Liver (tissue), 8 donors: ENCODE measurements at regions not wholly inside any gene's neighbourhood (a gene's known extent, or its start where the extent isn't known, plus 50 kb on each side); places are given as distances from the start of the nearest gene placed in this dataset.

Experiments
- DNase-seq: peaks from one replicate; pipeline ENCODE4 v3.0.0-alpha.2; 2017; ENCODE audit warnings: low spot score
- H3K27ac ChIP-seq, 2 donors: one replicate each; pipeline ENCODE4 v1.7.0; 2013; ENCODE audit warnings: inconsistent platforms in 2 of 2, low read length in 2 of 2, control low read depth in 1 of 2, low read depth in 1 of 2, mild to moderate bottlenecking in 1 of 2
- H3K27me3 ChIP-seq, 4 donors: one replicate each; pipeline versions ENCODE4 v1.6.1 to v1.7.0; 2013; ENCODE audit warnings: low read length in 3 of 4, inconsistent platforms in 1 of 4, mild to moderate bottlenecking in 1 of 4, moderate library complexity in 1 of 4; ENCODE audit not compliant: control insufficient read depth in 4 of 4, insufficient read depth in 4 of 4
- H3K36me3 ChIP-seq, 4 donors: one replicate each; pipeline versions ENCODE4 v1.6.1 to v1.7.0; 2013; ENCODE audit warnings: low read length in 3 of 4, mild to moderate bottlenecking in 3 of 4, low read depth in 1 of 4, moderate library complexity in 1 of 4; ENCODE audit not compliant: control insufficient read depth in 4 of 4, insufficient read depth in 3 of 4
- H3K4me1 ChIP-seq, 4 donors: one replicate each; pipeline versions ENCODE4 v1.6.1 to v1.7.0; 2013; ENCODE audit warnings: low read length in 3 of 4, mild to moderate bottlenecking in 3 of 4, moderate library complexity in 1 of 4; ENCODE audit not compliant: control insufficient read depth in 4 of 4, insufficient read depth in 4 of 4
- H3K4me3 ChIP-seq, 3 donors: one replicate each; pipeline versions ENCODE4 v1.6.1 to v1.7.0; 2013; ENCODE audit warnings: low read length in 3 of 3, control low read depth in 1 of 3, low read depth in 1 of 3, mild to moderate bottlenecking in 1 of 3
- H3K9ac ChIP-seq, 2 donors: one replicate each; pipeline ENCODE4 v1.7.0; 2013; ENCODE audit warnings: low read length in 2 of 2, mild to moderate bottlenecking in 2 of 2, moderate library complexity in 2 of 2, control low read depth in 1 of 2, low read depth in 1 of 2
- H3K9me3 ChIP-seq, 4 donors: one replicate each; pipeline versions ENCODE4 v1.6.1 to v1.7.0; 2013; ENCODE audit warnings: low read length in 3 of 4; ENCODE audit not compliant: control insufficient read depth in 4 of 4
- CTCF ChIP-seq: fragments of 150-350 bp; IDR thresholded peaks from 2 replicates; pipeline ENCODE4 v1.5.1; 2017; ENCODE audit warnings: improper control_type of control experiment, low read depth, low read length; ENCODE audit not compliant: missing input control
- EGR1 ChIP-seq, 2 donors: IDR thresholded peaks; 2 replicates each; pipeline ENCODE4 v1.6.1; 2016 to 2018; ENCODE audit warnings: antibody characterized with exemption in 2 of 2, low read depth in 2 of 2
- FOXA1 ChIP-seq: IDR thresholded peaks from 2 replicates; pipeline ENCODE4 v1.6.1; 2016; ENCODE audit warnings: antibody characterized with exemption
- FOXA2 ChIP-seq: IDR thresholded peaks from 2 replicates; pipeline ENCODE4 v1.6.1; 2016; ENCODE audit warnings: antibody characterized with exemption
- GABPA ChIP-seq, 2 donors: IDR thresholded peaks in 1 of 2; conservative IDR thresholded peaks in 1 of 2; 2 replicates each; pipeline ENCODE4 v1.6.1; 2016; ENCODE audit warnings: antibody characterized with exemption in 2 of 2, mild to moderate bottlenecking in 1 of 2, moderate library complexity in 1 of 2
- HNF4A ChIP-seq, 2 donors: conservative IDR thresholded peaks; 2 replicates each; pipeline ENCODE4 v1.6.1; 2016; ENCODE audit warnings: antibody characterized with exemption in 2 of 2, mild to moderate bottlenecking in 2 of 2
- HNF4G ChIP-seq: IDR thresholded peaks from 2 replicates; pipeline ENCODE4 v1.6.1; 2016; ENCODE audit warnings: antibody characterized with exemption
- NR2F2 ChIP-seq: IDR thresholded peaks from 2 replicates; pipeline ENCODE4 v1.6.1; 2016; ENCODE audit warnings: antibody characterized with exemption
- RAD21 ChIP-seq, 2 donors: IDR thresholded peaks; 2 replicates each; pipeline ENCODE4 v1.6.1; 2016; ENCODE audit warnings: antibody characterized with exemption in 2 of 2, mild to moderate bottlenecking in 2 of 2
- REST ChIP-seq: IDR thresholded peaks from 2 replicates; pipeline ENCODE4 v1.6.1; 2016; ENCODE audit warnings: antibody characterized with exemption, mild to moderate bottlenecking
- RXRA ChIP-seq, 2 donors: IDR thresholded peaks; 2 replicates each; pipeline ENCODE4 v1.6.1; 2017 to 2018; ENCODE audit warnings: antibody characterized with exemption in 2 of 2, mild to moderate bottlenecking in 1 of 2
- SP1 ChIP-seq: IDR thresholded peaks from 2 replicates; pipeline ENCODE4 v1.6.1; 2018; ENCODE audit warnings: antibody characterized with exemption, mild to moderate bottlenecking
- TAF1 ChIP-seq: conservative IDR thresholded peaks from 2 replicates; pipeline ENCODE4 v1.6.1; 2016; ENCODE audit warnings: antibody characterized with exemption, mild to moderate bottlenecking
- YY1 ChIP-seq: IDR thresholded peaks from 2 replicates; pipeline ENCODE4 v1.6.1; 2016; ENCODE audit warnings: antibody characterized with exemption, mild to moderate bottlenecking
- WGBS: extraction: QIAGEN DNeasy Blood & Tissue Kit; methylation state at CpG from one replicate; pipeline ENCODE4 v1.1.7; 2013; 5-methylcytosine and 5-hydroxymethylcytosine counted together
- TF ChIP-seq, protein P1 (sequence below): IDR thresholded peaks from 2 replicates; pipeline ENCODE4 v1.6.1; 2016; ENCODE audit warnings: antibody characterized with exemption
- TF ChIP-seq, protein P2 (sequence below): IDR thresholded peaks from 2 replicates; pipeline ENCODE4 v1.6.1; 2016; ENCODE audit warnings: antibody characterized with exemption
- donor health status: healthy.
- donor health status: healthy.
- donor health status: healthy.
- donor health status: healthy.
- donor health status: healthy.

- Histone ChIP-seq H3K36me3 (no peaks in the 10 kb centered on the region), H3K4me3 (no peak overlapping the region), H3K27me3 (no peaks in the 10 kb centered on the region), H3K9ac (no peak overlapping the region), H3K9me3 (no peaks in the 10 kb centered on the region), H3K4me1 (no peaks in the 10 kb centered on the region), H3K27ac (no peak overlapping the region)
- WGBS, result 52% methylated on average over 1 of the region's 1 CpG
- DNase-seq, result no peak
- TF ChIP-seq FOXA2 (no peak), YY1 (no peak), REST (no peak), HNF4G (no peak), HNF4A (conservative IDR thresholded peaks at IDR 0.05) (no peak), TAF1 (no peak), CTCF (no peak), RAD21 (IDR thresholded peaks at IDR 0.05) (no peak), RXRA (IDR thresholded peaks at IDR 0.05) (no peak), EGR1 (IDR thresholded peaks at IDR 0.05; ENCODE audit: low read depth in 2 of 2) (no peak), SP1 (no peak)
- TF ChIP-seq, protein P1, sequence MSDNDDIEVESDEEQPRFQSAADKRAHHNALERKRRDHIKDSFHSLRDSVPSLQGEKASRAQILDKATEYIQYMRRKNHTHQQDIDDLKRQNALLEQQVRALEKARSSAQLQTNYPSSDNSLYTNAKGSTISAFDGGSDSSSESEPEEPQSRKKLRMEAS, result no peak
Measured at GRCh38 chr6:132166526-132167051, 215.4 kb upstream of the CCN2 start.

DNA sequence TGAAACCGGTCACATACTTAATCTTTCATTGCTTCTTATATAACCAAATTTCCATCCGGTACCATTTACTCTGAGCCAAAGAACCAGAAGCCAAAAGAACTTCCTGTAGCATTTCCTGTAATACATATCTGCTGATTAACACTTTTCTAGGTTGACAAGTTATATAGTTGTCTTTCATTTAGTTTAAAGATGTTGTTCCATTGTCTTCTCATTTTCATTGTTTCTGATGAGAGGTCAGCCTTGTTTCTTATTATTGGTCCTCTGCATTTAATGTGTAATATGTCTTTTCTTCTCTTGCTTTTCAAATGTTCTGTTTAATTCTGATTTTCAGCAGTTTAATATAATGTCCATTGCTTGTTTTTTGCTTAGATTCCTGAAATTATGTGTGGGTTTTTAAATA lies 214.5 kb upstream of the CCN2 start:
- peaks cover 0 to 2% (median 0%) of the 10 kb centered on the region in 4 donors for H3K4me1 ChIP-seq
- no peak for DNase-seq
- H3K27me3 ChIP-seq, result no peaks in the 10 kb centered on the region
- TF ChIP-seq, protein P2, sequence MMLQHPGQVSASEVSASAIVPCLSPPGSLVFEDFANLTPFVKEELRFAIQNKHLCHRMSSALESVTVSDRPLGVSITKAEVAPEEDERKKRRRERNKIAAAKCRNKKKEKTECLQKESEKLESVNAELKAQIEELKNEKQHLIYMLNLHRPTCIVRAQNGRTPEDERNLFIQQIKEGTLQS, result no peak
- no peak for TF ChIP-seq FOXA1
- TF ChIP-seq HNF4A (conservative IDR thresholded peaks at IDR 0.05), result no peak
- no peak for TF ChIP-seq CTCF
- no peak for TF ChIP-seq GABPA (IDR thresholded peaks at IDR 0.05 in 1 of 2, conservative IDR thresholded peaks at IDR 0.05 in 1 of 2)
- no peak for TF ChIP-seq RXRA (IDR thresholded peaks at IDR 0.05)
- TF ChIP-seq TAF1, result no peak
- no peak for TF ChIP-seq NR2F2
- no peak overlapping the region for H3K4me3 ChIP-seq
- no peaks in the 10 kb centered on the region for H3K36me3 ChIP-seq
- no peak overlapping the region for H3K9ac ChIP-seq
- 77% methylated on average over 2 of the region's 2 CpGs for WGBS
- no peak overlapping the region for H3K27ac ChIP-seq
- no peaks in the 10 kb centered on the region for H3K9me3 ChIP-seq
